H9 (cell line): ENCODE measurements at regions not wholly inside any gene's neighbourhood (a gene's known extent, or its start where the extent isn't known, plus 50 kb on each side); places are given as distances from the start of the nearest gene placed in this dataset.

ENCODE experiments used
- DNase-seq: peaks from one replicate; pipeline ENCODE4 v3.0.0-alpha.2; 2017
- H2AFZ ChIP-seq: one replicate; pipeline ENCODE4 v1.6.1; 2013; ENCODE audit warnings: mild to moderate bottlenecking, low read length, control low read depth, moderate library complexity
- H2AK5ac ChIP-seq: 2 replicates; pipeline ENCODE4 v1.6.1; 2013; ENCODE audit warnings: low read length, control low read depth, mixed read lengths; ENCODE audit not compliant: insufficient read length
- H2BK120ac ChIP-seq: one replicate; pipeline ENCODE4 v1.6.1; 2013; ENCODE audit warnings: low read depth, mild to moderate bottlenecking, low read length, control low read depth, inconsistent platforms; ENCODE audit not compliant: poor library complexity, severe bottlenecking
- H2BK12ac ChIP-seq: 2 replicates; pipeline ENCODE4 v1.6.1; 2013; ENCODE audit warnings: low read length, control low read depth, mixed read lengths, low read depth; ENCODE audit not compliant: insufficient read length
- H2BK15ac ChIP-seq: 2 replicates; pipeline ENCODE4 v1.6.1; 2013; ENCODE audit warnings: low read depth, low read length, control low read depth
- H2BK20ac ChIP-seq: one replicate; pipeline ENCODE4 v1.6.1; 2013; ENCODE audit warnings: low read depth, mild to moderate bottlenecking, low read length, control low read depth, inconsistent platforms; ENCODE audit not compliant: poor library complexity, severe bottlenecking
- H2BK5ac ChIP-seq: 2 replicates; pipeline ENCODE4 v1.6.1; 2013; ENCODE audit warnings: low read length, control low read depth, mixed read lengths; ENCODE audit not compliant: insufficient read length
- H3K14ac ChIP-seq: 2 replicates; pipeline ENCODE4 v1.6.1; 2013; ENCODE audit warnings: low read length, control low read depth; ENCODE audit not compliant: insufficient read depth
- H3K18ac ChIP-seq: 2 replicates; pipeline ENCODE4 v1.6.1; 2013; ENCODE audit warnings: low read depth, mild to moderate bottlenecking, mixed read lengths, low read length, control low read depth; ENCODE audit not compliant: insufficient read length
- H3K23ac ChIP-seq: 2 replicates; pipeline ENCODE4 v1.6.1; 2013; ENCODE audit warnings: low read length, control low read depth, mixed read lengths, low read depth; ENCODE audit not compliant: insufficient read length
- H3K23me2 ChIP-seq: 2 replicates; pipeline ENCODE4 v1.6.1; 2013; ENCODE audit warnings: low read depth, mild to moderate bottlenecking, mixed read lengths, low read length, control low read depth; ENCODE audit not compliant: insufficient read length, poor library complexity, severe bottlenecking
- H3K27ac ChIP-seq: 2 replicates; pipeline ENCODE4 v1.5.1; 2013; ENCODE audit warnings: low read length, control low read depth, mixed read lengths, low read depth; ENCODE audit not compliant: insufficient read length
- H3K27me3 ChIP-seq: 2 replicates; pipeline ENCODE4 v1.6.1; 2013; ENCODE audit warnings: low read length, control low read depth, inconsistent platforms; ENCODE audit not compliant: insufficient read depth
- H3K4ac ChIP-seq: 2 replicates; pipeline ENCODE4 v1.6.1; 2013; ENCODE audit warnings: low read depth, mild to moderate bottlenecking, control low read depth, inconsistent platforms, low read length, moderate library complexity
- H3K4me1 ChIP-seq: 2 replicates; pipeline ENCODE4 v1.6.1; 2013; ENCODE audit warnings: low read length, control low read depth, inconsistent platforms; ENCODE audit not compliant: insufficient read depth
- H3K4me2 ChIP-seq: 2 replicates; pipeline ENCODE4 v1.6.1; 2013; ENCODE audit warnings: low read length, control low read depth, mixed read lengths; ENCODE audit not compliant: insufficient read length, insufficient read depth
- H3K56ac ChIP-seq: 2 replicates; pipeline ENCODE4 v1.6.1; 2013; ENCODE audit warnings: low read depth, mild to moderate bottlenecking, mixed read lengths, low read length, control low read depth; ENCODE audit not compliant: insufficient read length
- H3K79me1 ChIP-seq: 2 replicates; pipeline ENCODE4 v1.6.1; 2013; ENCODE audit warnings: low read depth, mild to moderate bottlenecking, moderate library complexity, low read length, control low read depth, inconsistent platforms; ENCODE audit not compliant: insufficient read depth, poor library complexity, severe bottlenecking
- H3K79me2 ChIP-seq: 2 replicates; pipeline ENCODE4 v1.6.1; 2013; ENCODE audit warnings: low read length, control low read depth, inconsistent platforms; ENCODE audit not compliant: insufficient read depth
- H3K9ac ChIP-seq: 2 replicates; pipeline ENCODE4 v1.6.1; 2013; ENCODE audit warnings: low read length, control low read depth, mixed read lengths; ENCODE audit not compliant: insufficient read length; ENCODE audit errors: extremely low read depth
- H3K9me3 ChIP-seq: one replicate; pipeline ENCODE4 v1.6.1; 2013; ENCODE audit warnings: low read depth, low read length, inconsistent platforms; ENCODE audit not compliant: control insufficient read depth
- H3T11ph ChIP-seq: one replicate; pipeline ENCODE4 v1.6.1; 2013; ENCODE audit warnings: mild to moderate bottlenecking, low read length, control low read depth, inconsistent platforms
- H4K20me1 ChIP-seq: one replicate; pipeline ENCODE4 v1.6.1; 2013; ENCODE audit not compliant: control insufficient read depth, insufficient read length, insufficient read depth
- H4K5ac ChIP-seq: 2 replicates; pipeline ENCODE4 v1.6.1; 2013; ENCODE audit warnings: low read depth, mild to moderate bottlenecking, mixed read lengths, low read length, control low read depth; ENCODE audit not compliant: insufficient read length
- H4K8ac ChIP-seq: replicated peaks from 2 replicates; pipeline ENCODE4 v1.6.1; 2013; ENCODE audit warnings: low read length, control low read depth, mixed read lengths, low read depth; ENCODE audit not compliant: insufficient read length
- H4K91ac ChIP-seq: 2 replicates; pipeline ENCODE4 v1.6.1; 2013; ENCODE audit warnings: low read depth, mild to moderate bottlenecking, moderate library complexity, mixed read lengths, low read length, control low read depth; ENCODE audit not compliant: insufficient read length
- H3K27ac Mint-ChIP-seq, 3 experiments: 2 replicates in 2 of 3; 3 replicates in 1 of 3; pipeline ENCODE4 v1.8.0; 2020 to 2021; ENCODE audit warnings: mixed read lengths in 3 of 3, mild to moderate bottlenecking in 1 of 3, moderate library complexity in 1 of 3
- H3K27me3 Mint-ChIP-seq: 2 replicates; pipeline ENCODE4 v1.8.0; 2021; ENCODE audit warnings: low read depth, mild to moderate bottlenecking, moderate library complexity, mixed read lengths
- H3K36me3 Mint-ChIP-seq, 3 experiments: 2 replicates in 2 of 3; 3 replicates in 1 of 3; pipeline ENCODE4 v1.8.0; 2020 to 2021; ENCODE audit warnings: low read depth in 3 of 3, mixed read lengths in 3 of 3; ENCODE audit not compliant: insufficient read depth in 1 of 3
- H3K4me1 Mint-ChIP-seq, 2 experiments: 2 replicates each; pipeline ENCODE4 v1.8.0; 2020; ENCODE audit warnings: mixed read lengths in 2 of 2
- H3K4me3 Mint-ChIP-seq, 2 experiments: 2 replicates in 1 of 2; 3 replicates in 1 of 2; pipeline ENCODE4 v1.8.0; 2020 to 2021; ENCODE audit warnings: mild to moderate bottlenecking in 2 of 2, mixed read lengths in 2 of 2, moderate library complexity in 1 of 2
- H3K9me3 Mint-ChIP-seq, 2 experiments: 2 replicates in 1 of 2; 3 replicates in 1 of 2; pipeline ENCODE4 v1.8.0; 2020; ENCODE audit warnings: mild to moderate bottlenecking in 2 of 2, mixed read lengths in 2 of 2, moderate library complexity in 1 of 2
- CTCF ChIP-seq: fragments of 200-600 bp; sonication (generic); conservative IDR thresholded peaks from 3 replicates; pipeline ENCODE4 v1.8.0; 2021; ENCODE audit warnings: antibody characterized with exemption, mild to moderate bottlenecking
- WGBS: extraction: QIAGEN DNeasy Blood & Tissue Kit; methylation state at CpG from one replicate; pipeline ENCODE4 v1.1.7; 2013; ENCODE audit warnings: missing lambda C conversion rate, low lambda C conversion rate, mixed read lengths; ENCODE audit not compliant: insufficient read length; ENCODE audit errors: extremely low coverage; 5-methylcytosine and 5-hydroxymethylcytosine counted together

- Histone ChIP-seq H4K91ac (no peak overlapping the region), H2AFZ (no peak overlapping the region), H3K4ac (no peak overlapping the region), H4K20me1 (no peaks in the 10 kb centered on the region), H3T11ph (no peak overlapping the region), H3K4me1 (no peaks in the 10 kb centered on the region), H4K5ac (no peak overlapping the region), H3K27ac (no peak overlapping the region), H2BK5ac (no peak overlapping the region), H3K23me2 (no peaks in the 10 kb centered on the region), H2BK15ac (no peak overlapping the region), H2BK20ac (no peak overlapping the region), H3K14ac (no peak overlapping the region), H2BK120ac (no peak overlapping the region), H3K9me3 (no peaks in the 10 kb centered on the region), H4K8ac (no peak overlapping the region), H3K9ac (no peak overlapping the region), H3K56ac (no peak overlapping the region), H3K79me2 (no peaks in the 10 kb centered on the region), H2BK12ac (no peak overlapping the region), H2AK5ac (no peak overlapping the region), H3K27me3 (no peaks in the 10 kb centered on the region), H3K4me2 (no peak overlapping the region), H3K79me1 (no peaks in the 10 kb centered on the region), H3K18ac (no peak overlapping the region), H3K23ac (no peak overlapping the region)
- no peaks in the 10 kb centered on the region for H3K9me3 Mint-ChIP-seq
- no peaks in the 10 kb centered on the region for H3K27me3 Mint-ChIP-seq
- no peak for DNase-seq
- H3K4me3 Mint-ChIP-seq, result no peak overlapping the region
- peaks cover 7 to 8% of the 10 kb centered on the region in 2 experiments for H3K4me1 Mint-ChIP-seq
- no peaks in the 10 kb centered on the region for H3K36me3 Mint-ChIP-seq
- WGBS, result no CpG with 5 or more reads among the region's 4 CpGs
- H3K27ac Mint-ChIP-seq, result no peak overlapping the region
- no peak for TF ChIP-seq CTCF
Observed at GRCh38 chr5:164359260-164360255, 854.1 kb downstream of the MAT2B start.
